Inflammatory macrophage treated with lipopolysaccharide for 1 hour (primary cell): ENCODE measurements at regions not wholly inside any gene's neighbourhood (a gene's known extent, or its start where the extent isn't known, plus 50 kb on each side); places are given as distances from the start of the nearest gene placed in this dataset.
"Not testable (repeated sequence)": the region's sequence is repeated elsewhere in the genome, so short reads cannot be mapped to it uniquely, and the experiment has no call there.

Source experiments
- DNase-seq, 2 donors: peaks; one replicate each; pipeline ENCODE4 v3.0.0-alpha.2; 2020 to 2022

GRCh38 chr5:91875196-91875779 is 492.2 kb upstream of the ARRDC3 start:
- no peak for DNase-seq

- no peak for DNase-seq
Measured at GRCh38 chr5:91867799-91868198, 484.7 kb upstream of the ARRDC3 start.

GRCh38 chr5:91865915-91866314 is 482.8 kb upstream of the ARRDC3 start:
- no peak for DNase-seq

GRCh38 chr5:91864962-91865361 is 481.8 kb upstream of the ARRDC3 start:
- DNase-seq, result no peak

- DNase-seq, result no peak
Measured at GRCh38 chr5:91851670-91852069, 468.6 kb upstream of the ARRDC3 start.

DNA sequence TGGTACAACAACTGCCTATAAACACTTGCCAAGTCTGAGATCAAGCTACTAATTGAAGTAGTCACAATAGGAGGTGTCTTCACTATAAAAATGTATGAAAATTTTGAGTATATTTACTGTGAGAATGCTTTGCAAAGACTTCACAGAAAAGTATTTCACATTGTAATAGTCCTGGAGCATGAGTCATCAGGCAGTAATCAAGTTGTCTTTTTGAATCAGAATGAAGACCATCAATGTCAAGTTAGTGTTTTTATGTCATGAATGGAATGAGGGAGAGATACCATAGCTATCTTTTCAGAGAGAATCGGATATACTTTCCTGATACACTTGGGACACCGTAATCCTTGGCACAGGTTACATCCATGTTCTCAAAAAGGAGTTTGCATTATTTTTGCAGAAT is 466.9 kb upstream of the ARRDC3 start:
- DNase-seq, result no peak

DNA sequence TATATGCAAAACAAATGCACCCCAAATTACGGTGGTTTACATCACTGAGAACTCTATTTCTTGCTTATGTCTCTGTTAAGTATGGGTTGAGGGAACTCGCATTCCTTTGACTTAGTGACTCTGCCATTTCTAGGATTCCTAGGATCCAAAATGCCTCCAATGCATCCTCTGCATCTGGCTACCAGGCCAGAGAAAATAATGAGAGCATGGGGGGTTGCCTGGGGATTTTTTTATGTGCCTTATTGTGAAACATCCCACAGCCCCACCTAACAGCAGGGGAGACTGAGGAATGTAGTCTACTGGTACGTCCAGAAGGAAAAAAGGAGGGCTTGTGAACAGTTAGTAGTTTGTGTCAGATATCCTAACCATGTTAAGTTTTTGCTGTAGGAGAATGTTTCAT is 466.0 kb upstream of the ARRDC3 start:
- no peak for DNase-seq

DNA sequence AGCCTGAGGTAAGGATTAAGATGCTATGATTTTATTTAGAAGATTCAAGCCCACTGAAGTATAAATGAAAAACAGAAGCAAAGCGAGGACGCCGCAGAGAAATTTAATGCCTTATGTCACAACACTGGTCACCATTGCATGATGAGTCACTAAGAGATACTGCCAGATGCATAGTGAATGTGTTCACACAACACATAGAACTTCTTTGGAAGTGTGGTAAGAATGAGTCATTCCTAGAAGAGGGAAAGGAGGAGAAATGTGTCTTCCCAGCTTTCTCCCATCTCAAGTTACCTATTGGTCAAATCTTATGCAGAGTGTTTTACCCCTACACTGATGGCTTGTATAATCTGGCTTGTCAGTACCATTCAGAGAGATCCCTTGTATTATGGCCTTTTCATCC is 465.3 kb upstream of the ARRDC3 start:
- no peak for DNase-seq

GRCh38 chr5:91841423-91841822 is 458.3 kb upstream of the ARRDC3 start:
- no peak for DNase-seq

DNA sequence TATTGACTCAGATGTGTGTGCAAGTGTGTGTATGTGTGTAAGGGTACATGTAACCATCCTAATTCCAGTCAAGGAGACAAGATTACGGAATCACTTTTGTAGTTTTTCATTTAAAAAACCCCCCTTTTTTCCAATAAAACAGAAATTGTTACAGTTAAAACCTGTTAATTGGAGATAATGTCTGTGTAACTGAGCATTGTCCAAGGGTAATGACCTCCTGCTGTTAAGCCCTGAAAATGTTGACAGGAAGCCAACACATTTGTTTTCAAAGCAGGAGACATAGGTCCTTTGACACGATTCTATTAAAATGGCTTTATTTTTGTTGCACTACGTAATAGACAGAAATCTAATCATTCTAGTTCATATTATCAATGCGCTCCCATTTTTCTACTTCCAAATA is 457.3 kb upstream of the ARRDC3 start:
- DNase-seq, result no peak

- DNase-seq, result no peak
Measured at GRCh38 chr5:91839721-91840120, 456.6 kb upstream of the ARRDC3 start.

- no peak for DNase-seq
Measured at GRCh38 chr5:91839233-91839632, 456.1 kb upstream of the ARRDC3 start.

DNA sequence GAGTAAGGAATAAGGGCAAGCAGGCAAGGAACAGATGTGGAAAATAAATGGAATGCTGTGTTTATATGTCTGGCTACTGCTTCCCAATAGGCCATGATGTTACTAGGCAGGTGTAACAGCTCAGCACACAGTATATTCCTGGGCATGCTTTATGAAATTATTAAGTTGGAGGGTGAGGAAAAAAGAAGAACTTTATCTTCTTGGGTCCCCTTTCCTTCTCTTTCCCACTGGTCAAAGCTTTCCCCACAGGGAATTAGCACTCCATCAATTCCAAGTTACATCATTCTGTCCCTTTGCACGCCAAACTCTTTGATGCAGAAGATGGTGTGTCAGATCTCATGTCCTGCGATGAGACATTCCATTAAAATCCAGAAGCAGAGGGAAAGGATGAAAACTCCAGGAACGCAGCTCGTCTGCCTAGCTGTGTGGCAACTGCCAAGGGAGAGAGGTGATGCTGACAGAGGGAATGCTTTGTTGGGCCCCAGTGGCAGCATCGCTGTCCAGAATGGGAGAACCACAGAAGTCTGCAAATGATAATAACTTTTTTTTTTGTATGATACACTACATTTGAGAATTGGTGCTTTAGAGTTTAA is 447.3 kb upstream of the ARRDC3 start:
- no peak for DNase-seq

GRCh38 chr5:91825618-91826017 is 442.5 kb upstream of the ARRDC3 start:
- no peak for DNase-seq

GRCh38 chr5:91824406-91824805 is 441.3 kb upstream of the ARRDC3 start:
- no peak for DNase-seq

GRCh38 chr5:91820874-91821273 is 437.8 kb upstream of the ARRDC3 start:
- no peak for DNase-seq

DNA sequence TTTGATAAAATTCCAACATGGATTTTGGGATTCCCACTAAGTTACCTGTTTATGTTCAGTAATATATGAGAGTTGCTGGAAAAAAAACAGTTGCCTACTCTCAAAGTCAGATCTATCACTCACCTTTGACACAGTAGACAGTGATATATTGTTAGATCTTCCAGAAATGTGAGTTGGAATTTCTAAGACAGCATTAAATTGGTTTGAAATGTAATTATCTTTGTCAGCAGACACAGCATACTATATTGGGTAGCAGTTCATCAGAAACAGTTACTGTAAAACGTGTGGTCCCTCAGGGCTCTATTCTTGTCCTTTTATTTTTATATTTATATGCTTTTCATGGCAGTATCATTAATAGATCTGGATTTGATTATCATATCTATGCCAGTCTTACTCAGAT is 433.6 kb upstream of the ARRDC3 start:
- no peak for DNase-seq

GRCh38 chr5:91797576-91797975 is 414.5 kb upstream of the ARRDC3 start:
- no peak for DNase-seq

DNA sequence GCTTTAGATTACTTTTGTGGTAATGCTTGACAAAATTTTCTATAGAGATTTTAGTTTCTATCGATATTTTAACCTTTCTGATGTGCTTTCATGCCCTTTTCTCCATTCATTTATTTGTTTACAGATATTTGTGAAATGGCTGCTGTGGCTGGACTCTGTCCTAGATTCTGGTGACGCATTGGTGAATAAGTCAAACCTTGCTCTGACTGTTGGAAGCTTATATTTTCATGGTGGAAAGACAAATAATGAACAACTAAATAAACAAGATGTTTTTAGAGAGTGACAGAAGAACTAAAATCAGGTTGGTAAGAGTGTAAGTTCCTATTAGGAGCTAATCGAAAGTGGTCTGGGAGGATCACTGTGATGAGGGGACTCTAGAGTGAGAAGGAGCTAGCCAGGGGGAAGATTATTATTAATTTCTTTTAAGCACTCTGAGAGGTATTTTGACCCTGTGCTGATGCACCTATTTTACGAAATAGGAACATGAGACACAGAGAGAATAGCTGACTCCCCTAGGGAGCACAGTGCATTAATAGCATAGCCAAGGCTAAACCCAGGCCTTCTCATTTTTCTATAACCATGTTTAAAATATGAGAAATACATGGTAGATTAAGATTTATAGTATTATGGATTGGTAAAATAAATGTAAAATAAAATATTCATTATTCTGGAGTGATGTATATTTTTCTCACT is 411.9 kb upstream of the ARRDC3 start:
- DNase-seq, result no peak

- no peak for DNase-seq
Measured at GRCh38 chr5:91794455-91794854, 411.3 kb upstream of the ARRDC3 start.

DNA sequence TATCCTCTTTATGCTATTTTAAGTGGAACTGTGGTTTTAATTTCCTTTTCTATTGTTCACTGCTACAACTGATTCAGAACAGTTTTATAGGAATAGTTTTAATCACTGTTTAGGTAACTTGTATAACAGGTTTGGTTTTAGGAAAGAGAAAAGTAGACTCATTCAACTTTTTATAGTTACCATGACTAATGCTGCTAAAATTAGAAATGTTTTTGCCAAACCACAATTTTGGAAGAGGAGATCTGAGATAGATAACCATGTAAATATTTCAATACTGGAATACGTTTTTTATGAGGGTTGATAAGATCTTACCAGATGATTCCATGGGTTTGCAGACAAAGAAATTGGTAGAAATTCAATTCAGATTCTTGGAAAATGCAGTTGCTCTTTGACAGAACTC is 404.6 kb upstream of the ARRDC3 start:
- DNase-seq, result no peak

DNA sequence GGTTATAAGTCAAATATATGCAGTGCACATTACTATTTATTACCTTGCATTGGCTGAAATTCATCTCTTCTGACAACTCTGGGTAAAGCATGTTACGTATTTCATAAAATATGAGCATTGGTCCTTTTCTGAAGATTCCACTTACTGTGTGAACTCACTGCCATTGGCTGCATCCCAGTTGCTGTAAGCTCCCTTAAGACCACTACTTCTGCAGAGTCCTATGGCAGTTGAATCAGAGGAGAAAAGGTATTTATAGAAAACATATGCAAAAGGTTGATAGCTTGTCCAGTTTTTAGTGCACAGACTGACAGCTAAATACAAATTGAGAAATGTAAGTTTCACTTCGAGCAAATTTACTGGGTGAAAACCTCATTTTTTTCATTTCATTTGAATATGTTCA is 394.6 kb upstream of the ARRDC3 start:
- no peak for DNase-seq

DNA sequence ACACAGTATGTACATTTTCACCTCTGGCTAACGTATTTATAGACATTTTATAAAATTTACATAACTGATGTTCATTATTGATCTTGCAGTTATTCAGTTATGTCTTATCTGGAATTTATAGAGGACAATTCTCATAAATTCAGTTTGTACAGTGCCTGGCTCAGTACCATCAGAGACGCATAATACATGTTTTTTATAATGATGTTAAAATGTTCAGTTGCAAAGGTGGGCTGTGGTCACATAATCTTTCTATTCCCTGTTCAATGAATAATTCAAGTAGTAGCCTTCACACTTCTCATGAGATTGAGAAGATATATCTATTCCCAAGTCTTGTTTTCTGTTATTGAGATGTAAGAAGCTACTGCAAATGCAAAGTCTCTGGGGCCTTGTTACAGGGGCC is 393.1 kb upstream of the ARRDC3 start:
- no peak for DNase-seq

GRCh38 chr5:91770400-91770799 is 387.3 kb upstream of the ARRDC3 start:
- DNase-seq, result no peak

DNA sequence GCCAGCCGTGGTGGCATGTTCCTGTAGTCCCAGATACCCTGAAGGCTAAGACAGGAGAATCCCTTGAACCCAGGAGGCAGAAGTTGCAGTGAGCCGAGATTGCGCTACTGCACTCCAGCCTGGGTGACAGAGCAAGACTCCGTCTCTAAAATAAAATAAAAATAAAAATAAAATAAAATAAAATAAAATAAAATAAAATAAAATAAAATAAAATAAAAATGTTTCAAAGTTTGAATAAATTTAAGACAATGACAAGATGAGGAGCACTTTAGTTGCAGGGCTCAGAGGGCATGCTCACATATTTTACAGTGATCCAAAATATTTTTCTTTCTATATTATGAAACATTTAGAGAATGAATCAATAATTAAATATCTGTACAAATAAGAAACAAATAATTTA is 374.3 kb upstream of the ARRDC3 start:
- not testable (repeated sequence) for DNase-seq
